Activated CD8-positive, alpha-beta T cell treated with anti-CD3 and anti-CD28 coated beads, Interleukin-2, amount 10 ng/mL, durations not matched to agents 7 days and 5 days (primary cell): ENCODE measurements at regions not wholly inside any gene's neighbourhood (a gene's known extent, or its start where the extent isn't known, plus 50 kb on each side); places are given as distances from the start of the nearest gene placed in this dataset.

Source experiments
- ATAC-seq: fragments of 150-1000 bp; cut with Tn5 transposase; one replicate; pipeline ENCODE4 v1.10.0; 2021; ENCODE audit warnings: moderate library complexity
- CTCF ChIA-PET: fragments of 350-600 bp; sonication (Branson Sonifier 250); formaldehyde crosslinking; loops from one replicate; lab custom pipeline; 2021; ENCODE audit warnings: antibody characterized with exemption; lab: Charles Lee
- POLR2A ChIA-PET: fragments of 350-600 bp; sonication (Branson Sonifier 250); formaldehyde crosslinking; loops from one replicate; lab custom pipeline; 2021; ENCODE audit warnings: antibody characterized with exemption; lab: Charles Lee
- DNase-seq: peaks from one replicate; pipeline ENCODE4 v3.0.0-alpha.2; 2020
- H3K27ac Mint-ChIP-seq: one replicate; pipeline ENCODE4 v1.8.0; 2021; ENCODE audit warnings: mild to moderate bottlenecking, mixed read lengths
- H3K27me3 Mint-ChIP-seq: one replicate; pipeline ENCODE4 v1.8.0; 2021; ENCODE audit warnings: low read depth, mixed read lengths
- H3K36me3 Mint-ChIP-seq: one replicate; pipeline ENCODE4 v1.8.0; 2021; ENCODE audit warnings: low read depth, mixed read lengths
- H3K4me1 Mint-ChIP-seq: one replicate; pipeline ENCODE4 v1.8.0; 2021; ENCODE audit warnings: low read depth, mixed read lengths
- H3K4me3 Mint-ChIP-seq: one replicate; pipeline ENCODE4 v1.8.0; 2021; ENCODE audit warnings: mild to moderate bottlenecking, mixed read lengths
- H3K9me3 Mint-ChIP-seq: one replicate; pipeline ENCODE4 v1.8.0; 2022; ENCODE audit warnings: mixed read lengths; ENCODE audit not compliant: insufficient read depth

DNA sequence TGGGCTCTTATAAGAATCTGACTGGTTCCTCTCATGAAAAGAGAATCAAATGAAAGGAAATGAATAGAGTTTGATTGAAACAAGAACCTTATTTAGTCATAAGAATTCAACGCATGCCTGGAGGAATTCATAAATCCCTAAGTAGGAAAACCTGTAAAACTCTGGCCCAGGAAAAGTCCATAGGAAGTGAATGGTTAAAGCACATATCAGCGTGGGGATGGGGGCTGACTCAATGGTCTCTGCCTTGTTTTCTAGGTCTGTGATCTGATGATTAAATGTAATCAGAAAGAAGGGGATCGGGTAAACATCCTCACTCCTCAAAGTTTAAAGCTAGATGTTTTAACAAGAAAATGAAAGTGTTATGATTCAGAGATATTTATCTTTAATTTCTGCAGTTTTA lies 759.4 kb upstream of the C9orf72 start:
- DNase-seq (no peak), ATAC-seq (no peak)
- Mint-ChIP-seq H3K9me3 (peaks cover 4% of the 10 kb centered on the region), H3K27ac (no peak overlapping the region), H3K36me3 (no peaks in the 10 kb centered on the region), H3K4me1 (no peaks in the 10 kb centered on the region), H3K27me3 (no peaks in the 10 kb centered on the region), H3K4me3 (no peak overlapping the region)
- ChIA-PET CTCF (no interaction called here), POLR2A (no interaction called here)

DNA sequence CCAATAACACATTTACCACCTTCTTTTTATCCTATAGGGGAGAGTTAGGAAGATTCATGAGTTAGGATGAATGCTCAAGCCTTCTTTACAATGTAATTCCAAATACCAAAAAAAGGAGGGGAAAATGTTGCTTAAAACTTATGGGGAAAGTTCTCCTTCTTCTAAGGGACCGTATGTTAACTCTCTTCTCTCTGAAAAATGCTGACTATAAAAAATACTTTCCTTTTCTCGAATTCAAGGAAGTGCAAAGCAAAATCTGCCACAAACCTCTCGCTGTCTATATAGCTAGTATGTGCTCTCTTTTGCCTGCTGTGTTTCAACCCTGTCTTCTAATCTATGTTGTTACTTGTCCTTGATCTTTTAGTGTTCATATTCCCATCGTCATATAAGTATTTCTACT lies 768.6 kb upstream of the C9orf72 start:
- H3K9me3 Mint-ChIP-seq = no peaks in the 10 kb centered on the region
- POLR2A ChIA-PET = no interaction called here
- no peaks in the 10 kb centered on the region for H3K4me1 Mint-ChIP-seq
- H3K27me3 Mint-ChIP-seq = no peaks in the 10 kb centered on the region
- DNase-seq (no peak), ATAC-seq (no peak)
- H3K27ac Mint-ChIP-seq = no peak overlapping the region
- CTCF ChIA-PET = no interaction called here
- H3K4me3 Mint-ChIP-seq = no peak overlapping the region
- no peaks in the 10 kb centered on the region for H3K36me3 Mint-ChIP-seq

DNA sequence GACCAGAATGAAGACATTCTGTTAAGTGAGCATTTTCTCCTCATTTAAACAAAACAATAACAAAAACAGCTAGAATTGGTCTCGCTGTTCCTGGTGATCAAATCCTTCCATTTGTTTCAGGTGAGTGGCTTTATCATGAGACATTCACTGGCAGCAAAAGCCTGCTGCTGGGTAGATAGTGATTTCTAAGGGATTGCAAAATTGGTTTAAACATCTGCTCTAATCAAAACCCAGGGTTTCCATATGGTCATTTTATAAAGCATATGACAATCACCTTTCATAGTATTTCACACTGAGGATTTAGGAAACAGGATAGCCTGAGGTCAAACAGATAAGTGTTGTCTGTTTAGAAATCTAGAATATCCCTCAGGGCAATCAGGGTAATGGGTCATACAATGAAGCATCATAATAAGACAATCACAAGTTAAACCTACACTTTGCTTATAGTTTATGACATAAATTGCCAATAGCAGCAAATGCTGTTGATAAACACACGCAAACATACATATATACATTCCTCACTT lies 769.6 kb upstream of the C9orf72 start:
- Mint-ChIP-seq H3K36me3 (no peaks in the 10 kb centered on the region), H3K4me1 (no peaks in the 10 kb centered on the region), H3K9me3 (peaks cover 7% of the 10 kb centered on the region), H3K27ac (no peak overlapping the region), H3K4me3 (no peak overlapping the region), H3K27me3 (no peaks in the 10 kb centered on the region)
- CTCF ChIA-PET = interaction anchor here (1.2 kb wide), 1 partner anchor 21 kb away, joined by 3 read pairs; no protein-coding TSS in a partner anchor
- DNase-seq (no peak), ATAC-seq (no peak)
- POLR2A ChIA-PET = no interaction called here

DNA sequence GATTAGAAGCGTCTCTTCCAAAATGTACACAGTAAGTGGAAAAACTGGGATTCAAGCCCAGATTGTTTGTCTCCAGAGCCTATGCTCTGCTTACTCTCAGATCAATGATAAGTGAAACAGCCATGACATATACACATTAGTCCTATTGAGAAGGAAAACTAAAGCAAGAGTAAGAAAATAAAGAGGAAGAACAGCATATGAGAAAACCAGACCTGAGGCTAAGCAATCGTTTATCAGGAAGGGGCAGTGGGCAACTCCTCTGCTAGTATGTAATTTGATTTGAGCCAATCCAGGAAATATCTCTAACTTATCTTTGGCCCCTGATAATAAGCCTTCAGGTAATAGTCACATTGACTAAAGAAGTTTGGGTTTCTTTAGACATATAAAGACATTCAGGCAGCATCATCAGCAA lies 789.9 kb upstream of the C9orf72 start:
- H3K27me3 Mint-ChIP-seq = no peaks in the 10 kb centered on the region
- CTCF ChIA-PET = no interaction called here

DNA sequence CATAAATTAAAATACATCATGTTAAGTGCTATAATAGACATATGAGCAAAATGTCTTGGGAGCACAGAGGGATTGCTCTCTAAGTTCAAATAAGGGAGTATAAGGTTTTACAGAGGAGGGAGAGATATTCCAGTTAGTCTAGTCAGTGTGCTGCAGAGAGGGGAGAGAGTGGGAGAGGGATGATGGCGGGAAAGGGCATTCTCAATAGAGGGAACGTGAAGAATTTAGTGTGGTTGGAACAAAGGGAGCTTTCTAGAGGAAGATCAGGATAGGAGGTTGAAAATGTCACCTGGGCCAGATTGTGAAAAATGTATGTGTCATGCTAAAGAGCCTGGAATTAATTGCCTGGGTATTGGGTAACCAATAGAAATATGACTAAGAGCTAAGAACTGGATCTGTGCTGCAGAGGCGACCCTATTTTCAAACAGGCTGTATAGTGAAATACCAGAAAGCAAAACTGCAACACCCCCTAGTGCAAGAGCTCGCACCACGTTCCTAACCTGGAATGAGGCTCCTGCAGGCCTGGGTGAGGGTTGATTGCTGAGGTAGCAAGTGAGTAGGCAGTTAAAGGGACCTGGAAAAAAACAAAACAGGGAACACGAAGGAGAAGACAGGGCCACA lies 791.8 kb upstream of the C9orf72 start:
- H3K27ac Mint-ChIP-seq = no peak overlapping the region
- no peaks in the 10 kb centered on the region for H3K9me3 Mint-ChIP-seq
- CTCF ChIA-PET = no interaction called here
- no peak overlapping the region for H3K4me3 Mint-ChIP-seq
- no peaks in the 10 kb centered on the region for H3K36me3 Mint-ChIP-seq
- no peaks in the 10 kb centered on the region for H3K27me3 Mint-ChIP-seq
- ATAC-seq = no peak
- H3K4me1 Mint-ChIP-seq = no peaks in the 10 kb centered on the region
- no peak for DNase-seq
- POLR2A ChIA-PET = no interaction called here

More for the DNA sequence above, 789.9 kb upstream of the C9orf72 start:
- ATAC-seq (no peak), DNase-seq (no peak)
- no peak overlapping the region for H3K27ac Mint-ChIP-seq
- H3K4me3 Mint-ChIP-seq = no peak overlapping the region
- H3K9me3 Mint-ChIP-seq = no peaks in the 10 kb centered on the region
- no peaks in the 10 kb centered on the region for H3K4me1 Mint-ChIP-seq
- no peaks in the 10 kb centered on the region for H3K36me3 Mint-ChIP-seq
- POLR2A ChIA-PET = no interaction called here

DNA sequence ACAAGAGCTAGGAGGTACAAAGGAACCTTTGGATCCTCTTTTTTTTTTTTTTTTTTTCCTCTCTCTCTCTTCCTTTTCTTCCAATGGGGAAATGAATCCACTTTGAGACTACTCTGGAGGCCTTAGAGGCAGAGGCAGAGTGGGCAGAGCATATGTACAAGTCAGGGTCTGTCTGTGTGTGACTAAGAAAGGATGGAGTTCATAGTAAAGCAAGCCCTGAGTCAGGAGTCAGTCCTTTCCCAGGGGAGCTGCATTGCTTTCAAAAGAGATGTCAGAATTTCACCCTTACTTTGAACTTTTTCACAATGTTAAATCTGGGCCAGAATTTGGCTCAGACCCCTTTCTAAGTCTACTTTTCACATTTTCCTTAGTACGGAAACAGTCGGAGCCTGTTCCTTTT lies 792.4 kb upstream of the C9orf72 start:
- POLR2A ChIA-PET = no interaction called here
- DNase-seq (no peak), ATAC-seq (no peak)
- Mint-ChIP-seq H3K27me3 (no peaks in the 10 kb centered on the region), H3K4me1 (no peaks in the 10 kb centered on the region), H3K4me3 (no peak overlapping the region), H3K27ac (no peak overlapping the region), H3K36me3 (no peaks in the 10 kb centered on the region), H3K9me3 (no peaks in the 10 kb centered on the region)
- CTCF ChIA-PET = no interaction called here

DNA sequence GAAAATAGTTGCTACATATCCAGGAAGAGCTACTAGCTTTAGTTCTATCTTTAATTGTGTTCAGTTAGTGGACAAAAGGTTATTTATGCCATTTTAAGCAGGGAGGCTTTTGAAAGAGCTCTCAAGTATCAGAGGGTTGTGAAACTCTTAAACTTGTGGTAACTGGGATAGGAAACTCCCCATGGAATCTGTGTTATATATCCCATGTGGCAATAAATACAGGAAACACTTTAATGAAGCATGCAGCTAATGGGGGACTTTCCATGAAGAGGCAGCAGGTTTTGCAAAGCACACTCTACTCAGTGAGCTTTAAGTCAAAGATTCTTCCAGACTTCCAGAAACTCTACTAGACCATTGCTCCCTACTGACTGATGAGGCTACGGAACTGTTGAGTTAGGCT lies 805.0 kb upstream of the C9orf72 start:
- no peak overlapping the region for H3K4me3 Mint-ChIP-seq
- H3K27ac Mint-ChIP-seq = no peak overlapping the region
- ChIA-PET CTCF (no interaction called here), POLR2A (no interaction called here)
- no peaks in the 10 kb centered on the region for H3K9me3 Mint-ChIP-seq
- H3K27me3 Mint-ChIP-seq = no peaks in the 10 kb centered on the region
- no peak for ATAC-seq
- H3K36me3 Mint-ChIP-seq = no peaks in the 10 kb centered on the region
- no peak for DNase-seq
- no peaks in the 10 kb centered on the region for H3K4me1 Mint-ChIP-seq

DNA sequence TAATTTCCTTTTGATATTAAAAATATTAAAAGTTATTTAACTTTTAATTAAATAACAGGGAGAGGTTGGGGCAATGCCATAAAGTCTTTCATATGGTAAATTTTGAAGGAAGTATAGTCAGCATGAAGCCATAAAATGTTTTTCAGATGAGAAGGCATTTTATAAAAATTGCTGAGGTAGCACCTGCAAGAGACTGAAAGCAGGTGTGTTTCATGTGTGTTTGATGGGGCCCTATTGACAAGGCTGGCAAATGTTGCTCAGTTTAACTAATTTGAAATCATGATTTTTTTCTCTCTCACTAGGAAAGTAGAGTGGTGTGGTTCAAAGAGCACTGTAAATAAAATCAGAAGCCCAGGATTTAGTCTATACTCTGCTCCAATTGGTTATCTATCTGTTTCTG lies 805.8 kb upstream of the C9orf72 start:
- POLR2A ChIA-PET = no interaction called here
- H3K27ac Mint-ChIP-seq = no peak overlapping the region
- DNase-seq = no peak
- no peaks in the 10 kb centered on the region for H3K9me3 Mint-ChIP-seq
- ATAC-seq = no peak
- no peak overlapping the region for H3K4me3 Mint-ChIP-seq
- no peaks in the 10 kb centered on the region for H3K4me1 Mint-ChIP-seq
- no peaks in the 10 kb centered on the region for H3K27me3 Mint-ChIP-seq
- CTCF ChIA-PET = no interaction called here
- H3K36me3 Mint-ChIP-seq = no peaks in the 10 kb centered on the region

DNA sequence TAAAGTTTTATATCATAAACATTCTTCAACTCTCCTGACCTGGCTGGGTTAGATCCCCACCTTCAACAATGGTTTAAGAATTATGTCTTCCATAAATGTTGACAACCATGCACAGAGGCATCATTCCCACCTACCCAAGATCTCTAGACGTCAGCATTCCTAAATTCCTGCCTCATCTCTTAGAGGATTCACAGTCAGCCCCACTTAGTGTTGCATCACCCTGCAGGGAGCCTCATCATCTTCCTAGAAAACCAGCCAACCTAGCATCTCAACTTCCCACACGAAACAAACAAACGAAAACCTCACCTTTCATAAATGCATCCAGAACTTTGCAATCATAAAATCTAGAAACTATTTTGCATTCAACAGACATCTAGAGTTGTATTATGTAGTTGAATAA lies 816.1 kb upstream of the C9orf72 start:
- H3K27ac Mint-ChIP-seq = no peak overlapping the region
- CTCF ChIA-PET = no interaction called here
- ATAC-seq (no peak), DNase-seq (no peak)
- POLR2A ChIA-PET = no interaction called here
- H3K4me1 Mint-ChIP-seq = no peaks in the 10 kb centered on the region
- no peaks in the 10 kb centered on the region for H3K36me3 Mint-ChIP-seq
- H3K4me3 Mint-ChIP-seq = no peak overlapping the region
- H3K9me3 Mint-ChIP-seq = peaks cover 3% of the 10 kb centered on the region
- no peaks in the 10 kb centered on the region for H3K27me3 Mint-ChIP-seq

DNA sequence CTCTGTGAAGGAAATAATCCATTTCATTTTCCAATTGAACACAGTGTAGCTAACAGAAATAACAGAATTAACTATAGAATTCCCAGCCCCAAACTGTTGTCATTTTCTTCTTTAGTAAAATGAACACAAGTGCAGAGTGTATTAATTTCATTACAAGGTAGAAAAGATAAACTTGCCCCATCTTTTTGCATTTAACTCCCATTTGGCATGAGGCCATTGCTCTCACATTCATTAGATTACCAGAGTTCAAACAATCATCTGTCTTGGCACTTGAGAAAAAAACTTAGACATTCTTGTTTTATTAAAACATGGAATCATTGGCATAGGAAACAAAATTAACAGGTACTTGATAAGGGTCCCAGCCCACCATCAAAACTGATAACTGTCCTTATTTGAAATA lies 821.5 kb upstream of the C9orf72 start:
- CTCF ChIA-PET = no interaction called here
- POLR2A ChIA-PET = no interaction called here
- Mint-ChIP-seq H3K27me3 (no peaks in the 10 kb centered on the region), H3K9me3 (peaks cover 3% of the 10 kb centered on the region), H3K4me3 (no peak overlapping the region), H3K36me3 (no peaks in the 10 kb centered on the region), H3K27ac (no peak overlapping the region), H3K4me1 (no peaks in the 10 kb centered on the region)
- ATAC-seq (no peak), DNase-seq (no peak)

DNA sequence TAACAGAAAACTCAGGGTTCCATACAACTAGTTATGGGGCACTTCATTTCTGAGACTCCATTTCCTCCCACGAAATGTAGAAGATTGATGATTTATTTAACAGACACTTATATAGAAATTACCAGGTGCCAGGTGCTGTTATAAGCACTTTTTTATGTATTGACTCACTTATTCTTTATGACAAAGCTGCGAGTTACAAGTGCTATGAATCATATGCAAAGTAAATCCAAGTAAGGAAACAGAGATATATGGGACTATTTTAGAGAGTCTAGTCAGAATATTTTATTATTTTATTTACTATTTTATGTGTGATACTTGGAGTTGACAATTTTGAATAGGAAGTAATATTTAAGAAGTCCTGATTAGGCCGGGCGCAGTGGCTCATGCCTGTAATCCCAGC lies 822.8 kb upstream of the C9orf72 start:
- H3K4me1 Mint-ChIP-seq = no peaks in the 10 kb centered on the region
- ATAC-seq (no peak), DNase-seq (no peak)
- CTCF ChIA-PET = no interaction called here
- no peaks in the 10 kb centered on the region for H3K27me3 Mint-ChIP-seq
- H3K27ac Mint-ChIP-seq = no peak overlapping the region
- POLR2A ChIA-PET = no interaction called here
- H3K9me3 Mint-ChIP-seq = no peaks in the 10 kb centered on the region
- no peaks in the 10 kb centered on the region for H3K36me3 Mint-ChIP-seq
- no peak overlapping the region for H3K4me3 Mint-ChIP-seq

DNA sequence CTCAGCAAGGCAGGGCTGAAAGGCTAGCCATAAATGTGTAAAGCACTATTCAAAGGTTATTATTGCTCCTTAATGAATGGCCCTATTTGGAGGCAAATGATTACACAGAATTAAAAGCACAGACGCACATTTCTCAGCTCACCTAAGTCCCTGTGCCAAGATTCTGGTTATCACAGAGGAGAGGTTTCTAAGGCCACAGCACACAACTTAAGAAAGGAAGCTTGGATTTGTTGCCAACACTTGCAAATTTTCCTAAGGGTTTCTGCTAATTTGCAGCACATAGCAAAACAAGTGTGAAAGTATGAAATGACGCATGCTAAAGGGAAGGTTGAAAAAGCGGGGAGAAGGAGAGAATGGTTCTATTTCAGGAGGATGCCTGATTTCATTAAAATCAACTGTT lies 834.1 kb upstream of the C9orf72 start:
- no peak for ATAC-seq
- POLR2A ChIA-PET = no interaction called here

DNA sequence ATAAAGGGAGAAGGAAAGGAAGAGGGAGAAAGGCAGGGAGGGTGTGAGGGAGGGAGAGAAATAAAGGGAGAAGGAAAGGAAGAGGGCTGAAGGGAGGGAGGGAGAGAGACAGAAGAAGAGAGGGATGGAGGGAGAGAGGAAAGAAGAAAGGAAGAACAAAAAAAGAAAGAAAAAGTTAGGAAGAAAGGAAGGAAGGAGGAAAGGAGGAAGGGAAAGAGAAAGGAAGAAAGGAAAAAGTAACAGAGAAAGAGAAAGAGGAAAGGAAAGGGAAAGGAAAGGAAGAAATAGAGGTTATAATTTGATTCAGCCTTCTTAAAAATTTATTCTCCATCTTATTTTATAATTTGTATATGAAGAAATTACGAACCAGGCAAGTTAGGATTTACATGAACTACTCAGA lies 836.6 kb upstream of the C9orf72 start:
- ChIA-PET POLR2A (no interaction called here), CTCF (no interaction called here)
- Mint-ChIP-seq H3K27me3 (no peaks in the 10 kb centered on the region), H3K4me3 (no peak overlapping the region), H3K9me3 (no peaks in the 10 kb centered on the region), H3K4me1 (no peaks in the 10 kb centered on the region), H3K27ac (no peak overlapping the region), H3K36me3 (no peaks in the 10 kb centered on the region)
- DNase-seq = no peak
- ATAC-seq = no peak

More for the DNA sequence above, 834.1 kb upstream of the C9orf72 start:
- CTCF ChIA-PET = no interaction called here
- Mint-ChIP-seq H3K9me3 (no peaks in the 10 kb centered on the region), H3K36me3 (no peaks in the 10 kb centered on the region), H3K27ac (no peak overlapping the region), H3K4me3 (no peak overlapping the region), H3K27me3 (no peaks in the 10 kb centered on the region), H3K4me1 (no peaks in the 10 kb centered on the region)
- DNase-seq = no peak
